ENCODE measurements at regions not wholly inside any gene's neighbourhood (a gene's known extent, or its start where the extent isn't known, plus 50 kb on each side); places are given as distances from the start of the nearest gene placed in this dataset.

GRCh38 chr5:24368115-24368514 is 276.7 kb downstream of the CDH10 start:
- no peak for TF ChIP-seq POLR2A (IDR thresholded peaks at IDR 0.05; ENCODE audit: extremely low read depth, insufficient read length)
- TF ChIP-seq, protein P1, sequence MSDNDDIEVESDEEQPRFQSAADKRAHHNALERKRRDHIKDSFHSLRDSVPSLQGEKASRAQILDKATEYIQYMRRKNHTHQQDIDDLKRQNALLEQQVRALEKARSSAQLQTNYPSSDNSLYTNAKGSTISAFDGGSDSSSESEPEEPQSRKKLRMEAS (IDR thresholded peaks at IDR 0.05; ENCODE audit: low read depth, low read length): no peak
